ENCODE measurements at regions not wholly inside any gene's neighbourhood (a gene's known extent, or its start where the extent isn't known, plus 50 kb on each side); places are given as distances from the start of the nearest gene placed in this dataset.

DNA sequence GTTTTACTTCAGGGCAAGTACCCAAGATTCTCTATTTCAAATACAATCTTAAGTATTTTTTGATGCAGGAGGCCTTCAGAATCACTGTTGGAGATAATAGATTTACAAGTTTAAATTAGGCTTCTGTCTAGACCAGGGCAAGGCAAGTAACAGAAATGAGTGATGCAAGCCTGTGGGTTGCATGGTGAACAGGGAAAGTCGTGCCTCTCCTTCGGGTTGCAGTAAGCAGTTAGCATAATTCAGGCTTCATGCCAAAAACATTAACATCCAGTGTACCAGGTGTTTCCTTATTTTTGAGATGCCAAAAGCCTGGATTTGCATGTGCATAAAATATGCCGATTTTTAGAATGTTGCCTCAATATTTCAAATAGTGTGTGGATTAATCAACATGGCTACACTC, 369.0 kb downstream of the CAAP1 start:
- no peak for TF ChIP-seq POLR2A (IDR thresholded peaks at IDR 0.05)
- TF ChIP-seq, protein P1, sequence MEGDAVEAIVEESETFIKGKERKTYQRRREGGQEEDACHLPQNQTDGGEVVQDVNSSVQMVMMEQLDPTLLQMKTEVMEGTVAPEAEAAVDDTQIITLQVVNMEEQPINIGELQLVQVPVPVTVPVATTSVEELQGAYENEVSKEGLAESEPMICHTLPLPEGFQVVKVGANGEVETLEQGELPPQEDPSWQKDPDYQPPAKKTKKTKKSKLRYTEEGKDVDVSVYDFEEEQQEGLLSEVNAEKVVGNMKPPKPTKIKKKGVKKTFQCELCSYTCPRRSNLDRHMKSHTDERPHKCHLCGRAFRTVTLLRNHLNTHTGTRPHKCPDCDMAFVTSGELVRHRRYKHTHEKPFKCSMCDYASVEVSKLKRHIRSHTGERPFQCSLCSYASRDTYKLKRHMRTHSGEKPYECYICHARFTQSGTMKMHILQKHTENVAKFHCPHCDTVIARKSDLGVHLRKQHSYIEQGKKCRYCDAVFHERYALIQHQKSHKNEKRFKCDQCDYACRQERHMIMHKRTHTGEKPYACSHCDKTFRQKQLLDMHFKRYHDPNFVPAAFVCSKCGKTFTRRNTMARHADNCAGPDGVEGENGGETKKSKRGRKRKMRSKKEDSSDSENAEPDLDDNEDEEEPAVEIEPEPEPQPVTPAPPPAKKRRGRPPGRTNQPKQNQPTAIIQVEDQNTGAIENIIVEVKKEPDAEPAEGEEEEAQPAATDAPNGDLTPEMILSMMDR (IDR thresholded peaks at IDR 0.05): no peak
